Parathyroid adenoma (tissue), 2 donors: ENCODE measurements at regions not wholly inside any gene's neighbourhood (a gene's known extent, or its start where the extent isn't known, plus 50 kb on each side); places are given as distances from the start of the nearest gene placed in this dataset.
"Not testable (repeated sequence)": the region's sequence is repeated elsewhere in the genome, so short reads cannot be mapped to it uniquely, and the experiment has no call there.

Experiments
- H2AFZ ChIP-seq: fragments of 300-600 bp; sonication (generic); one replicate; pipeline ENCODE4 v1.7.0; 2017; ENCODE audit warnings: antibody characterized with exemption, mild to moderate bottlenecking
- H3K27ac ChIP-seq: fragments of 300-600 bp; sonication (generic); one replicate; pipeline ENCODE4 v1.7.0; 2017
- H3K27me3 ChIP-seq: fragments of 300-600 bp; sonication (generic); one replicate; pipeline ENCODE4 v1.7.0; 2017; ENCODE audit warnings: low read length; ENCODE audit not compliant: control insufficient read depth, insufficient read depth
- H3K36me3 ChIP-seq: fragments of 300-600 bp; sonication (generic); one replicate; pipeline ENCODE4 v1.7.0; 2017; ENCODE audit warnings: low read length; ENCODE audit not compliant: control insufficient read depth, insufficient read depth
- H3K4me1 ChIP-seq: fragments of 300-600 bp; sonication (generic); one replicate; pipeline ENCODE4 v1.7.0; 2017; ENCODE audit warnings: control low read depth
- H3K4me2 ChIP-seq: fragments of 300-600 bp; sonication (generic); one replicate; pipeline ENCODE4 v1.7.0; 2017; ENCODE audit warnings: low read length
- H3K4me3 ChIP-seq: fragments of 300-600 bp; sonication (generic); one replicate; pipeline ENCODE4 v1.7.0; 2017; ENCODE audit warnings: low read depth, low read length
- H3K79me2 ChIP-seq: fragments of 300-600 bp; sonication (generic); one replicate; pipeline ENCODE4 v1.7.0; 2017; ENCODE audit warnings: control low read depth
- H3K9ac ChIP-seq: fragments of 300-600 bp; sonication (generic); one replicate; pipeline ENCODE4 v1.7.0; 2017; ENCODE audit warnings: mild to moderate bottlenecking
- H3K9me3 ChIP-seq: fragments of 300-600 bp; sonication (generic); one replicate; pipeline ENCODE4 v1.7.0; 2017; ENCODE audit warnings: low read length; ENCODE audit not compliant: control insufficient read depth
- CTCF ChIP-seq: fragments of 300-600 bp; sonication (generic); IDR thresholded peaks from one replicate; pipeline ENCODE4 v1.7.0; 2017; ENCODE audit warnings: antibody characterized with exemption, mild to moderate bottlenecking
- donor health status: primary hyperparathyroidism.

GRCh38 chr2:84137034-84137433 is 322.0 kb downstream of the SUCLG1 start:
- no peaks in the 10 kb centered on the region for H3K27me3 ChIP-seq
- no peaks in the 10 kb centered on the region for H3K4me1 ChIP-seq
- no peak overlapping the region for H2AFZ ChIP-seq
- no peak overlapping the region for H3K27ac ChIP-seq
- no peak overlapping the region for H3K4me2 ChIP-seq
- H3K4me3 ChIP-seq = no peak overlapping the region
- H3K79me2 ChIP-seq = no peaks in the 10 kb centered on the region
- H3K9me3 ChIP-seq = no peaks in the 10 kb centered on the region
- no peak overlapping the region for H3K9ac ChIP-seq
- no peaks in the 10 kb centered on the region for H3K36me3 ChIP-seq
- TF ChIP-seq CTCF = no peak

GRCh38 chr2:84132370-84132769 is 326.7 kb downstream of the SUCLG1 start:
- no peak overlapping the region for H3K4me2 ChIP-seq
- H3K9ac ChIP-seq = no peak overlapping the region
- no peaks in the 10 kb centered on the region for H3K79me2 ChIP-seq
- H3K4me3 ChIP-seq = no peak overlapping the region
- no peaks in the 10 kb centered on the region for H3K4me1 ChIP-seq
- H3K27me3 ChIP-seq = no peaks in the 10 kb centered on the region
- H3K9me3 ChIP-seq = no peaks in the 10 kb centered on the region
- no peak overlapping the region for H3K27ac ChIP-seq
- no peak for TF ChIP-seq CTCF
- H2AFZ ChIP-seq = no peak overlapping the region
- no peaks in the 10 kb centered on the region for H3K36me3 ChIP-seq

- H3K27me3 ChIP-seq = no peaks in the 10 kb centered on the region
- no peaks in the 10 kb centered on the region for H3K79me2 ChIP-seq
- H3K4me3 ChIP-seq = no peak overlapping the region
- H3K27ac ChIP-seq = no peak overlapping the region
- TF ChIP-seq CTCF = no peak
- H3K36me3 ChIP-seq = no peaks in the 10 kb centered on the region
- H2AFZ ChIP-seq = no peak overlapping the region
- no peaks in the 10 kb centered on the region for H3K4me1 ChIP-seq
- H3K4me2 ChIP-seq = no peak overlapping the region
- H3K9ac ChIP-seq = no peak overlapping the region
- no peaks in the 10 kb centered on the region for H3K9me3 ChIP-seq
Observed at GRCh38 chr2:84131278-84131830, 327.7 kb downstream of the SUCLG1 start.

GRCh38 chr2:84129018-84129417 is 330.1 kb downstream of the SUCLG1 start:
- H2AFZ ChIP-seq = no peak overlapping the region
- H3K4me2 ChIP-seq = no peak overlapping the region
- H3K79me2 ChIP-seq = no peaks in the 10 kb centered on the region
- no peak overlapping the region for H3K4me3 ChIP-seq
- H3K9ac ChIP-seq = no peak overlapping the region
- no peaks in the 10 kb centered on the region for H3K27me3 ChIP-seq
- no peaks in the 10 kb centered on the region for H3K36me3 ChIP-seq
- TF ChIP-seq CTCF = no peak
- H3K4me1 ChIP-seq = no peaks in the 10 kb centered on the region
- H3K27ac ChIP-seq = no peak overlapping the region
- no peaks in the 10 kb centered on the region for H3K9me3 ChIP-seq

- not testable (repeated sequence) for H3K36me3 ChIP-seq, H3K27me3 ChIP-seq, H3K79me2 ChIP-seq, H3K9ac ChIP-seq, H3K9me3 ChIP-seq, H3K27ac ChIP-seq, H3K4me3 ChIP-seq, H3K4me1 ChIP-seq, H3K4me2 ChIP-seq, H2AFZ ChIP-seq
Observed at GRCh38 chr2:84127812-84128211, 331.3 kb downstream of the SUCLG1 start.
